Activated gamma-delta T cell treated with anti-CD3 and anti-CD28 coated beads, Interleukin-2, amount 50 U/mL, for 16 hours (primary cell): ENCODE measurements at regions not wholly inside any gene's neighbourhood (a gene's known extent, or its start where the extent isn't known, plus 50 kb on each side); places are given as distances from the start of the nearest gene placed in this dataset.
"Not testable (repeated sequence)": the region's sequence is repeated elsewhere in the genome, so short reads cannot be mapped to it uniquely, and the experiment has no call there.

Experiments
- DNase-seq: peaks from one replicate; pipeline ENCODE4 v3.0.0-alpha.2; 2020; ENCODE audit warnings: low read depth

- DNase-seq = no peak
These were observed 637.9 kb downstream of the NXPH1 start for GRCh38 chr7:9071160-9071762.

- DNase-seq = not testable (repeated sequence)
These were observed 642.4 kb downstream of the NXPH1 start for GRCh38 chr7:9075774-9076173.

DNA sequence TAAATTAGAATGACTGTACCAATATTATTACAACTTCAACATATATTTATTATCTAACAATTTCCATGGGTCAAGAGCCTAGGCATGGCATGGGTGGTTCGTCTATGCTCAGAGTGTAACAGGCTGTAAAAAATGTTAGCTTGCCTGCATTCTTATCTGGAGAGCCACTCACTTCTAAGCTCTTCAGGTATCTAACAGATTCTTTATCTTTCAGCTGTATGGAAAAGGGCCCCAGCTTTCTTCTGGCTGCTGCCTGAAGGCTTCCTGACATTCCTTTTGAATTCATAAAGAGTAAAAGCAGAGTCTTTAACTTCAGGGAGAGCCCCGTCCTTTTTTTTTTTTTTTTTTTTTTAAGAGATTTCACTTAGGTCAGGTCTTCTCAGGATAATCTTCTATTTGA is 648.8 kb downstream of the NXPH1 start:
- DNase-seq = no peak

DNA sequence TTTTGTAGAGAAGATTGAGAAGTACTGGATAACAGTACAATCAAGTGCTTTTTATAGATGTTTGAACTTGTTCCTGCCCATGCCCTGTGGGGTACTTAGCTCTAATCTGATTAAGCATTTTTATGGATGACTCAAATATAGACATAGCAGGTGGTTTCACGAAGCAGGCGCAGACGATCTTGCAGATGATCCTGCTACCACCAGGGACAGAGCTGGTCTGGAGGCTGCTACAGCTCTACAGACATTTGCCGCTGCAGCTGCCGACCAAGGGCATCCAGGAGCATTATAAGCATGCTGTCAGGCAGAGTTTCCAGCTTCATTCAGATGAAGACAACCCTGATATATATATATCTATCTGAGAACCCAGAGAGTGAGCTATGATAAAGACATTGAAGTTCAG is 650.4 kb downstream of the NXPH1 start:
- no peak for DNase-seq

- no peak for DNase-seq
These were observed 657.9 kb downstream of the NXPH1 start for GRCh38 chr7:9091282-9091681.

GRCh38 chr7:9097565-9098060 is 664.2 kb downstream of the NXPH1 start:
- DNase-seq = no peak

GRCh38 chr7:9100289-9100688 is 666.9 kb downstream of the NXPH1 start:
- DNase-seq = no peak

DNA sequence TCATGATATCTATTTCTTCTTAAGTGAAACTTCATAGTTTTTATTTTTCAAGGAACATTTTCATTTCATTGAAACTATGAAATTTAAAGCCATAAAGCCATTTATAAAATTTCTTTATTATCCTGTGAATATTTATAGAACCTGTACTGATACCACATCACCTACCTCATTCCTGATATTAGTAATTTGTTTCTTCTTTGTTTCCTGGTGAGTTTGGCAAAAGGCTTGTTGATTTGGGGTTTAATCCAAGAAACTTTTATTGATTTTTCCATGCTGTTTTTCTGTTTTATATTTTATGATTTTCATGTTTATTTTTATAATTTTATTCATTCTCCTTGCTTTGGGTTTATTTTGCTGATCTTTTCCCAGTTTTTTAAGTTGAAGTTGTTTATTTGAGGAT is 669.4 kb downstream of the NXPH1 start:
- DNase-seq = no peak

- DNase-seq = no peak
These were observed 673.3 kb downstream of the NXPH1 start for GRCh38 chr7:9106747-9107146.

DNA sequence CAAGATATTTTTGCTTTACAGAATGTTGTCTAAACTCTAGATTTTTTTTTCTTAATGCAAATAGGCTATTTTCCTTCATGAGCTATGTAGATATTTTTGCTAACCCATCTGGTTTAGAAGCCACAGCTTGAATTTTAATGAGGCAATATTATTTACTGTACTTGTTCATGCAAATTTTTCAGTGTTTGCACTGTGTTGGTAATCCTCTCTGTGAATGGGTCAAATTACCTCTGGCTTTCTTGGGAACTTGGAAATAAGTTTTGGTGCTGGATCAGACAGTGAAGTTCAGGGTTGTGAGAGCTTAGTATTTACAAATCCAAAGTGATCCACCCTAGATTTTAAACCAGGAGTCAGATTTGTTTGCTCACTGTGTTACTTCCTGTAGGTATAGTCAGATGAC is 686.9 kb downstream of the NXPH1 start:
- no peak for DNase-seq

DNA sequence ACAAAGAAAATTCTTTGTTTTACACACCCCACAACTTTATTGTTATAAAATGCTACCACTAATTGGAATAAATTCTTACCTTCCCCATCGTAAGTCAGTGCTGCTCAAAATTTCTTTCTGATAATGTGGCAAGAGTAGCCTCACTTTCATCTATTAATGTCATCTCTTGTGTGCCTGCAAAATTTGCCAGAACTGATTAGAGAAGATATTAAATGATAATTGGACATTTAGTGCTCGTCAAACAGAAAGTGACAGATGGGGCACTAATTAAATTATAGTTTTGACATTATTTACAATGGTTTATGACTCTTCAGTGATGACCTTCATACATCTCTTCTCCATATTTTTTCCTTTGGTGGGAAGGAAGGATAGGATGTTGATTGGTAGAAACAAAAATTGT is 690.9 kb downstream of the NXPH1 start:
- no peak for DNase-seq

- DNase-seq = no peak
These were observed 691.8 kb downstream of the NXPH1 start for GRCh38 chr7:9125246-9125645.

DNA sequence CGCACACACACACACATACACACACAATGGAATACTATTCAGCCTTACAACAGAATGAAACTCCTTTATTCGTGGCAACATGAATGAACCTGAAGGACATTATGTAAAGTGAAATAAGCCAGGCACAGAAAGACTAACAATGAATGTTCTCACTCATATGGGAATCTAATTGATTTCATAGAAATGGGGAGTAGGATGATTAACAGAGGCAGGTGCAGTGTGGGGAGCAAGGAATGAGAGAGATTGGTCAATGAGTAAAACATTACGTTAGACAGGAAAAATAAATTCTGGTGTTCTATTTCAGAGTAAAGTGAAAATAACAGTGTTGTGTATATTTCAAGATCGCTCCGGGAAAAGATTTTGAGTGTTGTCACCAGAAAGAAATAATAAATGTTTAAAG is 694.5 kb downstream of the NXPH1 start:
- no peak for DNase-seq

GRCh38 chr7:9148687-9149086 is 715.3 kb downstream of the NXPH1 start:
- no peak for DNase-seq

DNA sequence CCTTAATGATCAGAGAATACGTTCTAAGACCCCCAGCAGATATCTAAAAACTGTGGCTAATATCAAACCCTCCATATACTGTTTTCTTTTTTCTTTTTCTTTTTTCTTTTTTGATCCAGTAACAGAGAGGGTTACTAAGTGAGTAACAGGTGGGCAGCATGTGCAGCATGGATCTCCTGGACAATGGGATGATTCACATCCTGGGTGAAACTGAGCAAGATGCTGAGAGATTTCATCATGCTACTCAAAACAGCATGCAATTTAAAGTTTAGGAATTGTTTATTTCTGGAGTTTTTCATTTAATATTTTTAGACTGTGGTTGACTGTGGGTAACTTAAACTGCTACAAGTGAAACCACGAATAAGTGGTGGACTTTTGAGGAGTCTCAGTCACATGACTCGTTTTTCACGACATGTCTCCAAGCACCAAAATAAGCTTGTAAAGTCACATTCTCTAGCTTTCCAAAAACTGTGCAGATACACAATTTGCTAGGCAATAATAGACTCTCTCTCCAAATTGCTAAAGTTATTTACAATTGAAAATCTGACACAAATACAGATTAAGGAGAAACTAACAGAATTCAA is 716.2 kb downstream of the NXPH1 start:
- no peak for DNase-seq

DNA sequence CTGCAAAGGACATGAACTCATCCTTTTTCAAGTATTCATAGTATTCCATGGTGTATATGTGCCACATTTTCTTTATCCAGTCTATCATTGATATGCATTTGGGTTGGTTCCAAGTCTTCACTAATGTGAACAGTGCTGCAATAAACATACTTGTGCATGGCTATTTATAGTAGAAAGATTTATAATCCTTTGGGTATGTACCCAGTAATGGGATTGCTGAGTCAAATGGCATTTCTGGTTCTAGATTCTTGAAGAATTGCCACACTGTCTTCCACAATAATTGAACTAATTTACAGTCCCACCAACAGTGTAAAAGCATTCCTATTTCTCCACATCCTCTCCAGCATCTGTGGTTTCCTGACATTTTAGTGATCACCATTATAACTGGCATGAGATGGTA is 730.3 kb downstream of the NXPH1 start:
- DNase-seq = not testable (repeated sequence)

GRCh38 chr7:9175871-9176270 is 742.5 kb downstream of the NXPH1 start:
- DNase-seq = no peak

DNA sequence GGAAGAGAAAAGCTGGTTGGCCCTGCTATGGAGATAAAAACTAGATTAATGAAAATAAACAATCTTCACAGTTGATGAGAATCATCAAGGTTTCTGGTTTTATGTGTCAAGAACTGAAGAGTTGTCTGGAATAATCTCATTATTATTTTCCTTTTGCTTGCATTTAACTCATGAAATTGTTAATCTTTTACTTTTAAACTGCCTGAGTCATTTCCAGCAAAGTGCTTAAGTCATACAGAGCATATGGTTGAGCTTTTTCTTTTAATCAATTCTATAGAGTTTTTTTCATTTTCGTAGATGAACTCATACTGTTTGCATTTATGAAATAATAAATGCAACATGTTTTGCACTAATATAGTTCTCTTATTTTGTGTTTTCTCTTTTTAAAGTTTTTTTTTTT is 747.9 kb downstream of the NXPH1 start:
- DNase-seq = no peak

GRCh38 chr7:9186730-9187129 is 753.3 kb downstream of the NXPH1 start:
- DNase-seq = no peak

- DNase-seq = no peak
These were observed 756.3 kb downstream of the NXPH1 start for GRCh38 chr7:9189703-9190102.

GRCh38 chr7:9192969-9193368 is 759.6 kb downstream of the NXPH1 start:
- DNase-seq = no peak

DNA sequence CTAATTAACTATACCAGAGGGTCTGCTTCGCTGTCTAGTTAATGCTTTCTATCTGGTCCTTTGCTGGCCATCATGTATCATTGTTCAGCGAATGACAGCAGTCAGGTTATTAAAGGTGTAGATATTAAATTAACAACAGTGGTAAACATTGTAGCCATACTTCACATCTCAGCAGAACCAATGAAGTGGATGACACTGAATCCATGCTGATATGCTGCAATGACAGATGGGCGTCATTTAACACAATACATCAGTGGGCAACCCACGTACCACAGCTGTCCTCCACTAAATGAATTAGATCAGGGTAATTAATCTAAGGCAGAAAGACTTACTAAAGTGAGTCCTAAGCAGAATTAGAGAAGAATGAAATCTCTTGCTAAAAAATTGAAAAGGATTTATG is 767.2 kb downstream of the NXPH1 start:
- DNase-seq = no peak

- no peak for DNase-seq
These were observed 768.5 kb downstream of the NXPH1 start for GRCh38 chr7:9201928-9202327.

GRCh38 chr7:9204571-9204970 is 771.2 kb downstream of the NXPH1 start:
- no peak for DNase-seq
